Activated T-cell treated with anti-CD3 and anti-CD28 coated beads, Interleukin-2, amount 50 U/mL, for 4 hours (primary cell): ENCODE measurements at regions not wholly inside any gene's neighbourhood (a gene's known extent, or its start where the extent isn't known, plus 50 kb on each side); places are given as distances from the start of the nearest gene placed in this dataset.
"Not testable (repeated sequence)": the region's sequence is repeated elsewhere in the genome, so short reads cannot be mapped to it uniquely, and the experiment has no call there.

Experiments used
- ATAC-seq, 2 donors: fragments of 200-7000 bp; cut with Tn5 transposase; one replicate each; pipeline ENCODE4 v1.10.0; 2021
- DNase-seq: peaks from one replicate; pipeline ENCODE4 v3.0.0-alpha.2; 2020
- H3K27me3 Mint-ChIP-seq: one replicate; pipeline ENCODE4 v1.8.0; 2021; ENCODE audit warnings: low read depth, mixed read lengths
- H3K36me3 Mint-ChIP-seq: one replicate; pipeline ENCODE4 v1.8.0; 2022; ENCODE audit warnings: mixed read lengths; ENCODE audit not compliant: insufficient read depth
- H3K4me1 Mint-ChIP-seq: one replicate; pipeline ENCODE4 v1.8.0; 2021; ENCODE audit warnings: low read depth, mixed read lengths
- H3K4me3 Mint-ChIP-seq: one replicate; pipeline ENCODE4 v1.8.0; 2021; ENCODE audit warnings: mild to moderate bottlenecking, moderate library complexity, mixed read lengths
- H3K9me3 Mint-ChIP-seq: one replicate; pipeline ENCODE4 v1.8.0; 2021; ENCODE audit warnings: mixed read lengths

- Mint-ChIP-seq H3K27me3 (no peaks in the 10 kb centered on the region), H3K9me3 (no peaks in the 10 kb centered on the region), H3K36me3 (no peaks in the 10 kb centered on the region), H3K4me1 (no peaks in the 10 kb centered on the region), H3K4me3 (no peak overlapping the region)
- ATAC-seq: no peak
- no peak for DNase-seq
These were observed 187.9 kb upstream of the SMIM30 start for GRCh38 chr7:113306302-113306701.

- Mint-ChIP-seq H3K36me3 (no peaks in the 10 kb centered on the region), H3K4me3 (no peak overlapping the region), H3K4me1 (no peaks in the 10 kb centered on the region), H3K27me3 (no peaks in the 10 kb centered on the region), H3K9me3 (no peaks in the 10 kb centered on the region)
- DNase-seq (no peak), ATAC-seq (no peak)
These were observed 185.8 kb upstream of the SMIM30 start for GRCh38 chr7:113304104-113304503.

GRCh38 chr7:113303388-113303787 is 185.0 kb upstream of the SMIM30 start:
- not testable (repeated sequence) for H3K4me3 Mint-ChIP-seq, H3K4me1 Mint-ChIP-seq, H3K9me3 Mint-ChIP-seq, DNase-seq, H3K36me3 Mint-ChIP-seq, H3K27me3 Mint-ChIP-seq, ATAC-seq

GRCh38 chr7:113301983-113302382 is 183.6 kb upstream of the SMIM30 start:
- DNase-seq: no peak
- no peak for ATAC-seq
- no peaks in the 10 kb centered on the region for H3K4me1 Mint-ChIP-seq
- no peaks in the 10 kb centered on the region for H3K36me3 Mint-ChIP-seq
- H3K9me3 Mint-ChIP-seq: no peaks in the 10 kb centered on the region
- H3K27me3 Mint-ChIP-seq: no peaks in the 10 kb centered on the region
- H3K4me3 Mint-ChIP-seq: no peak overlapping the region

- Mint-ChIP-seq H3K4me3 (no peak overlapping the region), H3K36me3 (no peaks in the 10 kb centered on the region), H3K27me3 (no peaks in the 10 kb centered on the region), H3K9me3 (no peaks in the 10 kb centered on the region), H3K4me1 (no peaks in the 10 kb centered on the region)
- no peak for ATAC-seq
- no peak for DNase-seq
These were observed 182.8 kb upstream of the SMIM30 start for GRCh38 chr7:113301141-113301540.

- no peaks in the 10 kb centered on the region for H3K27me3 Mint-ChIP-seq
- H3K4me1 Mint-ChIP-seq: no peaks in the 10 kb centered on the region
- ATAC-seq (no peak), DNase-seq (no peak)
- no peak overlapping the region for H3K4me3 Mint-ChIP-seq
- no peaks in the 10 kb centered on the region for H3K36me3 Mint-ChIP-seq
- no peaks in the 10 kb centered on the region for H3K9me3 Mint-ChIP-seq
These were observed 181.4 kb upstream of the SMIM30 start for GRCh38 chr7:113299748-113300147.

- Mint-ChIP-seq H3K4me3 (no peak overlapping the region), H3K4me1 (no peaks in the 10 kb centered on the region), H3K9me3 (no peaks in the 10 kb centered on the region), H3K27me3 (no peaks in the 10 kb centered on the region), H3K36me3 (no peaks in the 10 kb centered on the region)
- no peak for DNase-seq
- no peak for ATAC-seq
These were observed 180.1 kb upstream of the SMIM30 start for GRCh38 chr7:113298501-113298900.

GRCh38 chr7:113294750-113295149 is 176.4 kb upstream of the SMIM30 start:
- H3K27me3 Mint-ChIP-seq: no peaks in the 10 kb centered on the region
- DNase-seq (no peak), ATAC-seq (no peak)
- H3K4me1 Mint-ChIP-seq: no peaks in the 10 kb centered on the region
- no peaks in the 10 kb centered on the region for H3K36me3 Mint-ChIP-seq
- H3K9me3 Mint-ChIP-seq: no peaks in the 10 kb centered on the region
- no peak overlapping the region for H3K4me3 Mint-ChIP-seq

GRCh38 chr7:113292105-113292504 is 173.8 kb upstream of the SMIM30 start:
- Mint-ChIP-seq H3K4me1 (no peaks in the 10 kb centered on the region), H3K9me3 (no peaks in the 10 kb centered on the region), H3K36me3 (no peaks in the 10 kb centered on the region), H3K27me3 (no peaks in the 10 kb centered on the region), H3K4me3 (no peak overlapping the region)
- DNase-seq: no peak
- ATAC-seq: no peak

- Mint-ChIP-seq H3K4me1 (no peaks in the 10 kb centered on the region), H3K27me3 (no peaks in the 10 kb centered on the region), H3K36me3 (no peaks in the 10 kb centered on the region), H3K9me3 (no peaks in the 10 kb centered on the region), H3K4me3 (no peak overlapping the region)
- DNase-seq (no peak), ATAC-seq (no peak)
These were observed 172.7 kb upstream of the SMIM30 start for GRCh38 chr7:113291058-113291457.

GRCh38 chr7:113289140-113289740 is 170.9 kb upstream of the SMIM30 start:
- Mint-ChIP-seq H3K36me3 (no peaks in the 10 kb centered on the region), H3K27me3 (peaks cover 3% of the 10 kb centered on the region), H3K4me1 (no peaks in the 10 kb centered on the region), H3K9me3 (no peaks in the 10 kb centered on the region), H3K4me3 (no peak overlapping the region)
- ATAC-seq (no peak), DNase-seq (no peak)

- peaks cover 3% of the 10 kb centered on the region for H3K27me3 Mint-ChIP-seq
- H3K4me1 Mint-ChIP-seq: no peaks in the 10 kb centered on the region
- H3K9me3 Mint-ChIP-seq: no peaks in the 10 kb centered on the region
- no peak for ATAC-seq
- H3K36me3 Mint-ChIP-seq: no peaks in the 10 kb centered on the region
- no peak overlapping the region for H3K4me3 Mint-ChIP-seq
- no peak for DNase-seq
These were observed 167.1 kb upstream of the SMIM30 start for GRCh38 chr7:113285411-113285810.

GRCh38 chr7:113283861-113284260 is 165.5 kb upstream of the SMIM30 start:
- ATAC-seq (no peak), DNase-seq (no peak)
- no peaks in the 10 kb centered on the region for H3K9me3 Mint-ChIP-seq
- no peaks in the 10 kb centered on the region for H3K4me1 Mint-ChIP-seq
- no peak overlapping the region for H3K4me3 Mint-ChIP-seq
- no peaks in the 10 kb centered on the region for H3K36me3 Mint-ChIP-seq
- peaks cover 3% of the 10 kb centered on the region for H3K27me3 Mint-ChIP-seq

- Mint-ChIP-seq H3K4me1 (no peaks in the 10 kb centered on the region), H3K4me3 (no peak overlapping the region), H3K36me3 (no peaks in the 10 kb centered on the region), H3K9me3 (no peaks in the 10 kb centered on the region), H3K27me3 (peaks cover 3% of the 10 kb centered on the region)
- DNase-seq: no peak
- peak in 1 of 2 donors; percentile 37 for ATAC-seq
These were observed 164.5 kb upstream of the SMIM30 start for GRCh38 chr7:113282875-113283274.

- no peak for ATAC-seq
- Mint-ChIP-seq H3K9me3 (peaks cover 3% of the 10 kb centered on the region), H3K27me3 (peaks cover 3% of the 10 kb centered on the region), H3K4me3 (no peak overlapping the region), H3K4me1 (no peaks in the 10 kb centered on the region), H3K36me3 (no peaks in the 10 kb centered on the region)
- DNase-seq: no peak
These were observed 162.9 kb upstream of the SMIM30 start for GRCh38 chr7:113281223-113281622.

- no peaks in the 10 kb centered on the region for H3K36me3 Mint-ChIP-seq
- peaks cover 12% of the 10 kb centered on the region for H3K9me3 Mint-ChIP-seq
- no peaks in the 10 kb centered on the region for H3K4me1 Mint-ChIP-seq
- DNase-seq (no peak), ATAC-seq (no peak)
- no peaks in the 10 kb centered on the region for H3K27me3 Mint-ChIP-seq
- H3K4me3 Mint-ChIP-seq: no peak overlapping the region
These were observed 160.9 kb upstream of the SMIM30 start for GRCh38 chr7:113279256-113279655.
